IPS DF 4.7 (cell line): ENCODE measurements at regions not wholly inside any gene's neighbourhood (a gene's known extent, or its start where the extent isn't known, plus 50 kb on each side); places are given as distances from the start of the nearest gene placed in this dataset.

Experiments used
- DNase-seq: peaks from one replicate; pipeline ENCODE4 v3.0.0-alpha.2; 2013; ENCODE audit warnings: low spot score; ENCODE audit errors: extremely low read depth

DNA sequence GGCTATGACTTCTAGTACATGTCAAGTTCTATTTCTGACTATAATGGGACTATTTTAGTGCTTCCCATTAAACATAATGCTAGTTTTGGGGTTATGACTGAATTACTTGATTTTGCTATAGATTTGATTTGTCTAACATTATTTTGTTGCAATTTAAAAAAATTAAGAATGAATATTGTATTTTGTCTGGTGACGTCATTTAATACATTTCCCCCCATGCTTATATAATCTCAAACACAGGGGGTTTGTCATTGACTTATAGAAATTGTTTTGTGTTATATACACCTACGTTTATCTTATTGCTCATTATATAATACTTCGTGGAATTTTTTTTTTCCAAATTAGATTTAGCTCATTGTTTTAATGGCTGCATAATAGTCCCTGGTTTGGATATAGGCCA lies 270.3 kb upstream of the VLDLR start:
- no peak for DNase-seq

- DNase-seq: no peak
These were observed 267.4 kb upstream of the VLDLR start for GRCh38 chr9:2354216-2354615.

DNA sequence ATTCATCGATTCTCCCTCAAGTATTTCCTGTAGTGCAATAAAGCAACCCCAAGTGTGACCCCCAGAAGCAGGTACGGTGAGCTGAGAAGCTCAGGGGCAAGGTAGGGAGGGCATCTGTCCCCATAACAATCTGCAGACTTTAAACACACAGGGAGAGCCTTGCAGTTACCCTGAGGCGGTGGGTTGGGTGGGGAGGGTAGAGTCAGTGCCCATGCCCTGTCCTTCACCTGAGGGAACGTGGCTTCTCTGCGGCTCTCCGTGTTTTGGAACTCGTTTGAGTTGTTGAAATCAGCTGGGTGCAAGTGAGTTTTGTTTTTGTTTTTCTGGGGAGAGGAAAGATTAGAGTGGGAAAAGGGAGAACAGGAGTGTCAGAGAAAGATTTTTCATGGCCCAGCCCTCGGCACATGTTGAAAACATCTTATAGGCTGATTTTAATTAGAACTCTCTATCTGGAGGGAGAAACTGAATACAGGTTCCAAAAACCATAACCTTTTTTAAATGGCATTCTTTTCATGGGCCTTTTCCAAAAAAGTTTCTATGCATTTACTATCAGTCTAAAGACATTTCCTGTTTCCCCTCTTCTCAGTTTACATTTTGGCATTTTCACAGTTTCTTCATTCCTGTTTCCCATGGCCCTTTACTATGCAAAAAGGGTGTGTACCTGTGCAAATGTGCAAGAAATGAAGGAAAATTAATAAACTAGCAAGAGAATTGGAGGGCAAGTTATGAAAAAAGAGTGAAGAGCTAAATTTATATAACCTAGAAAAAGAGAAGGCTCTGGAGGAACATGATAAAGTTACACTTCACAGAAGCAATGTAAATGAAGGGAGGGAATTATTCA lies 266.5 kb upstream of the VLDLR start:
- no peak for DNase-seq

DNA sequence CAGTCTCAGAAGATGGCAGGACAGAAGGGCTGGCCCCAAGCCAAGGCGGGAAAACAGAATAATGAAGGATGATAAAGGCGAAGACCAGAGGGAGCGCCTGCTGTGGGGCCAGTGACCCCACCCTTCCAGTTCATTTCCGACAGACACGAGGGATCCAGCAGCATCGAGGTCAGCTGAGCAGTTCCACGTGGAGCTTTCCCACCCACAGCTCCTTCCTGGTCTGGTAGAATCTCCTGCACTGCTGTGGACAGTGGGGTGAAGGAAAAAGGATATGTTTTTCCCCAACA lies 265.9 kb upstream of the VLDLR start:
- DNase-seq: no peak

DNA sequence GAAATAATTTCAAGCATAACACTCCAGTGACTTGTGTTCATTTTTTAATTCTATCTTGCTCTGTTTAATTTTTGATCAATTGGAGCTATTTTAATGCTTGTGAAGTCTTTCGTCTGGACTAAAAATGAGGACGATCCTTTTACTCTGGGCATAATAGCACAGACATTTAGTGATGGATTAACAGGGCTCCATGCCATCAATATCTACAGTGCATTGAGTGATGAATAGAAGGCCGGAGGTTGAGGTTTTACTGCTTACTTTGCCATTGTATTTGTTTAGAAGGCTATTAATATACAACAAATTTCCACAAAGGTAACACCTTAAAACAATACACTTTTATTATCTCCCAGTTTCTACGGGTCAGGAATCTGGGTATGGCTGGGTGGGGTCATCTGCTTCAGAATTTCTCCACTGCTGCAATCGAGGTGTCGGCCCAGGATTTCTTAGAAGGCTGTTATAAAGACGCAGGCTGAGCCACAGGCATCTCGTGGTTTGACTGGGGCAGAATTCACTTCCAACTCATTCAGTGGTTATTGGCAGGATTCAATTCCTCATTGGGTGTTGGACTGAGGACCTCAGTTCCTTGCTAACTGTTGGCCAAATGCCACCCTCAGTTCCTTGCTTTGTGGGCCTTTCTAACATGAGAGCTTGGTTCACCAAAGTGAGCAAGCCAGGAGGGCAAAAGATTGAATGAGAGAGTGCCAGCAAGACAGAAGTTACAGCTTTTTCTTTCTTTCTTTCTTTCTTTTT lies 265.4 kb upstream of the VLDLR start:
- no peak for DNase-seq

DNA sequence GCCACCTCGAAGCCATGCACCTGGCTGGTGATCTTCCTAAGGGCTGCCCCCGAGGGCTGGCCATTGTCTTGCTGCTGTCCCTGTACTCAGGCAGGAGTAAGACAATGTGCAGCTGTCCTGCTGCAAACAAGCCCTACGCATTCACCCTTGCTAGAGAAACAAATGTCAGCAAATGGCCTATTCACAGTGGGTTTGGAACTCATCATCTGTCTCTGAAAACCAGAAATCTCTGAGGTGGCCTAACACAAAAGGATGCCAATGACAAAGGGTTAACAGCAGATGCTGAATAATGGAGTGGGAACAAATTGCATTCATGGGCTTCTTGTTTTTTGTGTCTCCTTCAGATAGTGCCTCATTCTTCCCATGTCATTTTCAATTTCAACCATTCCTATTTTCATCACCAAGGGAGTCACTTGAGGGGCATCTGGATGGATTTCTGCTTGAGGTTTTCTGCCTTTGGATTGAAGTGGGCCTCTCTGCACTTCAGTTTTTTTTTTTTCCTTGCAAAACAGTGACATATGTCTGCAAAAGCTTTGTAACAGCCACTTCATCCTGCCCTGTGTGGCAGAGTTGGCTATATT lies 261.6 kb upstream of the VLDLR start:
- DNase-seq: no peak

GRCh38 chr9:2362150-2362549 lies 259.4 kb upstream of the VLDLR start:
- DNase-seq: no peak

- DNase-seq: no peak
These were observed 258.3 kb upstream of the VLDLR start for GRCh38 chr9:2363138-2363745.

- no peak for DNase-seq
These were observed 257.8 kb upstream of the VLDLR start for GRCh38 chr9:2363781-2364180.

DNA sequence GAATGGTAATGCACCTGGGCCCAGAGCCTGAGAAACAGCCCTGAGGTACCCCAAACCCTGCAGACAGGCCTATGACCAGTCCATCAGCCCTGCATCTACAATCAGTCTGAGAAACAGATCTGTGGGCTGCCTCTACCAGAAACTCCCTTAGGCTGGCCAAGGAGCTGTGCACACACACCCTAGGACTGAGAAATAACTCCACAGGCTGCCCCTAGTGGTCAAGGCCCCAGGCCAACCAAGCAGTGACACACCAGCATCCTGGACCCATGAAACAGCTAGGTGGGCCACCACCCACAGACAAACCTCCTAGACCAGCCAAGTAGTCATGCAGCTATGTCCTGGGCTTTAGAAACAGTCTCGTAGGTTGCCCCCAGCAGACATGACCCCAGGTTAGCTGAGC lies 253.6 kb upstream of the VLDLR start:
- DNase-seq: no peak

DNA sequence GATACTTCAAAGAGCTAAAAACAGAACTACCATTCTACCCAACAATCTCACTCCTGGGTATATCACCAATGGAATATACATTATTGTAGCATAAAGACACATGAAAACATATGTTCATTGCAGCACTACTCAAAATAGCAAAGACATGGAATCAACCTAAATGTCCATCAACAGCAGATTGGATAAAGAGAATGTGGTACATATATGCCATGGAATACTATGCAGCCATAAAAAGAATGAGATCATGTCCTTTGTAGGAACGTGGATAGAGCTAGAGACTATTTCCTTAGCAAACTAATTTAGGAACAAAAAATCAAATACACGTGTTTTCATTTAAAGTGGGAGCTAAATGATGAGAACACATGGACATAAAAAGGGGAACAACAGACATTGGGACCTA lies 247.9 kb upstream of the VLDLR start:
- DNase-seq: no peak

- no peak for DNase-seq
These were observed 246.5 kb upstream of the VLDLR start for GRCh38 chr9:2375114-2375513.

DNA sequence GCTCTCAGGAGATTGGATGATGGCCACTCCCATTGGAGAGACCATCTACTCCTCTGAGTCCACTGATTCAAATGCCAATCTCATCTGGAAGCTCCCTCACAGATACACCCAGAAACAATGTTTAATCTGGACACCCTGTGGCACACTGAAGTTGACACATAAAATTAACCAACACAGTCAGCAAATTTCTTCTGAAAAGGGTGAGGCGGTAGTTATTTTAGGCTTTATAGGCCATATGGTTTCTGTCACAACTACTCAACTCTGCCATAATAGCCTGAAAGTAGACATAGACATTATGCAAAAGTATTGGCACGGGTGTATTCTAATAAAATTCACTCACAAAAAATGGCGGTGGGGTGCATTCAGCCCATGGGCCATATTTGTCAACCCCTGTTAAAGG lies 244.5 kb upstream of the VLDLR start:
- DNase-seq: no peak

- no peak for DNase-seq
These were observed 243.8 kb upstream of the VLDLR start for GRCh38 chr9:2377834-2378233.

- no peak for DNase-seq
These were observed 243.3 kb upstream of the VLDLR start for GRCh38 chr9:2378266-2378665.

DNA sequence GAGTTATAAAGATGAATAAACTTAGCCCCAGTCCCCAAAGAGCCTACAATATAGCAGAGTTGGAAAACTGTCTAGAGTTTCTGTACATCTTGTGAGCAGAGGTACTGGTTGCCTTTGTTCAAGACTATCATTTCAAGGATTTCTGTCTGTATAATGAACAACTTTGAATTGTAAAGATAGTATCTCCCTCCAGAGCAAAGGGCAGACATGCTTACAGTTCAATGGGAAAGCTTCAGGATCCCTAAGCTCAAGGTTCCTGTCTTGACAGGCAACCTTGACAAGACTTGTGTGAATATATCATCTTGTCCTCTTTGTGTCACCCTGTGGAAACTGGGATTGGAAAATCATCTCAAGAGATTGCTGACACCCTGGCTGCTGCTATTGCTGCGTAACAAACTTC lies 242.8 kb upstream of the VLDLR start:
- no peak for DNase-seq

GRCh38 chr9:2384741-2385140 lies 236.8 kb upstream of the VLDLR start:
- DNase-seq: no peak

GRCh38 chr9:2385746-2386145 lies 235.8 kb upstream of the VLDLR start:
- no peak for DNase-seq

GRCh38 chr9:2386566-2386965 lies 235.0 kb upstream of the VLDLR start:
- DNase-seq: no peak

GRCh38 chr9:2387166-2387565 lies 234.4 kb upstream of the VLDLR start:
- no peak for DNase-seq

DNA sequence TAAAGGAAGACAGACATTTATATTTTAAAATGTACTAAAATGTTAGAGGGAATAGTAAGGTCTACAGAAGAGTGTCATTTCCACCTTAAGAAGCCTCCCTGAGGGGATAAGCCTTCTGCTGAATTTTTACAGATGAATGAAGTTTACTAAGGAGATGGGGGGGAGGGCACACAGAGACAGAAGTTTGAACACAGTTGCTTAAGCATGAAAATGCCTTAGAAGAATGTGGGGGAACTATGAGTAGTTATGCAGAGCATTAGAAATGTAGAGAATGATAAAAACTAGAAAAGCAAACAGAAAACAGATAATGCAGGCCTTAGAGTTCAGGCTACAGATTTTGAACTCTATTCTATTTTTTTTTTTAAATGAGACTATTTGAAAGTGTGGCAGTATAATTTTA lies 232.2 kb upstream of the VLDLR start:
- DNase-seq: no peak

DNA sequence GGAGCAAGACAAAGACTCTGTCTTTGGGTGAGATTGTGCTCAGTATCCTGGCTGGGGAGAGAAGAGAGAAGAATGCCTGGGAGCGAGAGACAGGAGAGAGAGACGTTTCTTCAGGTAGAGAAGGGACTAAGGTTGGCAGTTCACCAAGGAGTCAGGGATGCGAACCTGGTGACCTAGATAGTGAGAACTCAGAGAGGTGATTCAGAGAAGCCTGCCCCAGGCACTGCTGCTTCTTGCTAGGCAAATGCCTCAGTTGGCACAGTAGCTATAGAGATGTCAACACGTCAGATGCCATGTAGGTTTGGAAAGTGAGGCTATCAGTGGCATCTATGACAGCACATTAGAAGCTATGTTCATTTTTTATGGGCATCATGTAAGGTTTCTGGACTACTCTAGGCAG lies 231.6 kb upstream of the VLDLR start:
- no peak for DNase-seq
